ENCODE measurements at regions not wholly inside any gene's neighbourhood (a gene's known extent, or its start where the extent isn't known, plus 50 kb on each side); places are given as distances from the start of the nearest gene placed in this dataset.

GRCh38 chr2:404581-404980 lies 116.7 kb upstream of the ALKAL2 start:
- TF ChIP-seq, protein P1, sequence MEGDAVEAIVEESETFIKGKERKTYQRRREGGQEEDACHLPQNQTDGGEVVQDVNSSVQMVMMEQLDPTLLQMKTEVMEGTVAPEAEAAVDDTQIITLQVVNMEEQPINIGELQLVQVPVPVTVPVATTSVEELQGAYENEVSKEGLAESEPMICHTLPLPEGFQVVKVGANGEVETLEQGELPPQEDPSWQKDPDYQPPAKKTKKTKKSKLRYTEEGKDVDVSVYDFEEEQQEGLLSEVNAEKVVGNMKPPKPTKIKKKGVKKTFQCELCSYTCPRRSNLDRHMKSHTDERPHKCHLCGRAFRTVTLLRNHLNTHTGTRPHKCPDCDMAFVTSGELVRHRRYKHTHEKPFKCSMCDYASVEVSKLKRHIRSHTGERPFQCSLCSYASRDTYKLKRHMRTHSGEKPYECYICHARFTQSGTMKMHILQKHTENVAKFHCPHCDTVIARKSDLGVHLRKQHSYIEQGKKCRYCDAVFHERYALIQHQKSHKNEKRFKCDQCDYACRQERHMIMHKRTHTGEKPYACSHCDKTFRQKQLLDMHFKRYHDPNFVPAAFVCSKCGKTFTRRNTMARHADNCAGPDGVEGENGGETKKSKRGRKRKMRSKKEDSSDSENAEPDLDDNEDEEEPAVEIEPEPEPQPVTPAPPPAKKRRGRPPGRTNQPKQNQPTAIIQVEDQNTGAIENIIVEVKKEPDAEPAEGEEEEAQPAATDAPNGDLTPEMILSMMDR (conservative IDR thresholded peaks at IDR 0.05; ENCODE audit: low read depth, low read length) = no peak
- no peak for TF ChIP-seq EZH2 (IDR thresholded peaks at IDR 0.05; ENCODE audit: low read length, unreplicated experiment)

Data from PC-3 (cell line).